Neural crest cell (in vitro differentiated cells): ENCODE measurements at regions not wholly inside any gene's neighbourhood (a gene's known extent, or its start where the extent isn't known, plus 50 kb on each side); places are given as distances from the start of the nearest gene placed in this dataset.

Experiments
- DNase-seq: peaks from one replicate; pipeline ENCODE4 v3.0.0; 2021; ENCODE audit warnings: low read depth, mixed read lengths, low spot score
- H3K27ac Mint-ChIP-seq: one replicate; pipeline ENCODE4 v1.8.0; 2021; ENCODE audit warnings: mild to moderate bottlenecking, mixed read lengths; ENCODE audit not compliant: unreplicated experiment
- H3K27me3 Mint-ChIP-seq: 2 replicates; pipeline ENCODE4 v1.8.0; 2021; ENCODE audit warnings: low read depth, mild to moderate bottlenecking, mixed read lengths
- H3K36me3 Mint-ChIP-seq: 2 replicates; pipeline ENCODE4 v1.8.0; 2021; ENCODE audit warnings: low read depth, mild to moderate bottlenecking, mixed read lengths
- H3K4me1 Mint-ChIP-seq: 2 replicates; pipeline ENCODE4 v1.8.0; 2021; ENCODE audit warnings: mixed read lengths
- H3K4me3 Mint-ChIP-seq: one replicate; pipeline ENCODE4 v1.8.0; 2021; ENCODE audit warnings: mild to moderate bottlenecking, mixed read lengths
- H3K9me3 Mint-ChIP-seq: 2 replicates; pipeline ENCODE4 v1.8.0; 2021; ENCODE audit warnings: mixed read lengths
- TF ChIP-seq, protein P1 (sequence below): fragments of 200-600 bp; sonication (generic); conservative IDR thresholded peaks from 2 replicates; pipeline ENCODE4 v1.5.0; 2021; ENCODE audit warnings: antibody characterized with exemption, mild to moderate bottlenecking

DNA sequence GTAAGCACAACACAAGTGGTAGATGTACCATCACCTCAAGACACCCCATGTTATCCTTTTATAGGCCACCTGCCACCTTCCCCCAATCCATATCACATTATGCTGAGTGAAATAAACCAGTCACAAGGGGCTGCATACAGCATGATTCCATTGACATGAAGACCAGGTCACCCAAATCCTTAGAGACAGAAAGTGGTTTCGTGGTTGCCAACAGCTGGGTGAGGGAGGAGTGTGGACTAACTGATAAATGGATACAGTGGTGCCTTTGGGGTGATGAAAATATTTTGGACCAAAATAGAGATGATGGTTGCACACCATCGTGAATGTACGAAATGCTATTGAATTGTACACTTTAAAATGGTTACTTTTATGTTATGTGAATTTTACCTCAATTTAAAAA, 65.7 kb upstream of the DMD start:
- Mint-ChIP-seq H3K27ac (no peak overlapping the region), H3K27me3 (no peaks in the 10 kb centered on the region), H3K4me3 (no peak overlapping the region), H3K9me3 (no peaks in the 10 kb centered on the region), H3K4me1 (no peaks in the 10 kb centered on the region), H3K36me3 (no peaks in the 10 kb centered on the region)
- no peak for DNase-seq
- TF ChIP-seq, protein P1, sequence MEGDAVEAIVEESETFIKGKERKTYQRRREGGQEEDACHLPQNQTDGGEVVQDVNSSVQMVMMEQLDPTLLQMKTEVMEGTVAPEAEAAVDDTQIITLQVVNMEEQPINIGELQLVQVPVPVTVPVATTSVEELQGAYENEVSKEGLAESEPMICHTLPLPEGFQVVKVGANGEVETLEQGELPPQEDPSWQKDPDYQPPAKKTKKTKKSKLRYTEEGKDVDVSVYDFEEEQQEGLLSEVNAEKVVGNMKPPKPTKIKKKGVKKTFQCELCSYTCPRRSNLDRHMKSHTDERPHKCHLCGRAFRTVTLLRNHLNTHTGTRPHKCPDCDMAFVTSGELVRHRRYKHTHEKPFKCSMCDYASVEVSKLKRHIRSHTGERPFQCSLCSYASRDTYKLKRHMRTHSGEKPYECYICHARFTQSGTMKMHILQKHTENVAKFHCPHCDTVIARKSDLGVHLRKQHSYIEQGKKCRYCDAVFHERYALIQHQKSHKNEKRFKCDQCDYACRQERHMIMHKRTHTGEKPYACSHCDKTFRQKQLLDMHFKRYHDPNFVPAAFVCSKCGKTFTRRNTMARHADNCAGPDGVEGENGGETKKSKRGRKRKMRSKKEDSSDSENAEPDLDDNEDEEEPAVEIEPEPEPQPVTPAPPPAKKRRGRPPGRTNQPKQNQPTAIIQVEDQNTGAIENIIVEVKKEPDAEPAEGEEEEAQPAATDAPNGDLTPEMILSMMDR = no peak

DNA sequence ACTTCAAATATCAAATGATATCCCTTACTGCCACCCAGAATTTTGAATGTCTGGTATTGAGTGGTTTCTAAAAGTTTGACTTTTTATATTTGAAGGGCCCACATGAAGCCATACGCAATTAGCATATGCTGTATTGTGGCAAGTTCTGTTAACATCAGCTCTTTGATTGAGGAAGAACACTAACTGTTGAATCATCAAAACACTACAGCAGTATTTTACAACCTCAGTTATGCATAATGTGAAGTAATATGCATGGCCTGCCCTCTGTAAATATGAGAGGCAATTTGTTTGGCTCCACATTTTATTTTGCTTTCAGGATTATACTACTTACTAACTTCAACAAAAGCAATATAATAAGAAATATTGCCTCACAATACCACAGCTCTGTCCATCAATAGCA, 62.2 kb upstream of the DMD start:
- Mint-ChIP-seq H3K9me3 (peaks cover 3% of the 10 kb centered on the region), H3K27me3 (no peaks in the 10 kb centered on the region), H3K36me3 (no peaks in the 10 kb centered on the region), H3K27ac (no peak overlapping the region), H3K4me1 (no peaks in the 10 kb centered on the region), H3K4me3 (no peak overlapping the region)
- TF ChIP-seq, protein P1 = no peak
- no peak for DNase-seq

DNA sequence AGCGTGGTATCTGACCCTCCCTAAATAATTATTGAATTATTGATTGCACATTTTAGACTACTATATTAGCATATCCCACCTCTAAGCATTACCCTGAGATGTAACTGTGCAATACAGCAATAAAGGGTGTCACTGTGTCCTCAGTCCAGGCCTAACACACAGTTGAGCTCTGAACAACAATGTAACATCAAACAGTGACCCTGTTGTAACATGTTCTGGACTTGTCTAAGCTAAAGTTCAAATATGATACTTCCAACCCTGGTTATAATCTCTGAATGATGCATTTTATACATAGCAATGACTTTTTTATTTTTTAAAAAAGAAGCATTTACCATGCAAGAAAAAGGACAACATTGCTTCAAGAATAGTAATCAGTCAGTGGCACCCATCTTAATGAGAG, 61.6 kb upstream of the DMD start:
- H3K9me3 Mint-ChIP-seq = peaks cover 3% of the 10 kb centered on the region
- H3K4me3 Mint-ChIP-seq = no peak overlapping the region
- no peak overlapping the region for H3K27ac Mint-ChIP-seq
- TF ChIP-seq, protein P1 = no peak
- DNase-seq = no peak
- no peaks in the 10 kb centered on the region for H3K27me3 Mint-ChIP-seq
- no peaks in the 10 kb centered on the region for H3K36me3 Mint-ChIP-seq
- H3K4me1 Mint-ChIP-seq = no peaks in the 10 kb centered on the region
